Gastroesophageal sphincter (tissue), 4 donors: ENCODE measurements at regions not wholly inside any gene's neighbourhood (a gene's known extent, or its start where the extent isn't known, plus 50 kb on each side); places are given as distances from the start of the nearest gene placed in this dataset.
"Not testable (repeated sequence)": the region's sequence is repeated elsewhere in the genome, so short reads cannot be mapped to it uniquely, and the experiment has no call there.

ENCODE experiments used
- ATAC-seq: fragments of 150-250 bp; one replicate; pipeline ENCODE4 v1.9.1; 2016; ENCODE audit warnings: mild to moderate bottlenecking, moderate library complexity
- H3K27ac ChIP-seq, 4 donors: fragments of 200-600 bp; sonication (generic) in 3 of 4; 1 replicate in 3 of 4; 2 replicates in 1 of 4; pipeline ENCODE4 v1.5.1; 2016 to 2019
- H3K27me3 ChIP-seq: fragments of 200-600 bp; sonication (generic); one replicate; pipeline ENCODE4 v1.5.1; 2019
- H3K36me3 ChIP-seq, 2 donors: fragments of 200-600 bp; sonication (generic); one replicate each; pipeline ENCODE4 v1.5.1; 2019; ENCODE audit warnings: control low read depth in 1 of 2
- H3K4me1 ChIP-seq, 3 donors: fragments of 200-600 bp; sonication (generic); 1 replicate in 2 of 3; 2 replicates in 1 of 3; pipeline ENCODE4 v1.5.1; 2016 to 2019; ENCODE audit warnings: control low read depth in 2 of 3
- H3K4me3 ChIP-seq, 2 donors: fragments of 200-600 bp; sonication (generic); one replicate each; pipeline ENCODE4 v1.5.1; 2019; ENCODE audit warnings: mild to moderate bottlenecking in 1 of 2, moderate library complexity in 1 of 2
- H3K9me3 ChIP-seq, 3 donors: fragments of 200-600 bp; sonication (generic); one replicate each; pipeline ENCODE4 v1.5.1; 2017 to 2019; ENCODE audit warnings: control low read depth in 2 of 3
- CTCF ChIP-seq, 4 experiments: fragments of 200-600 bp in 2 of 4; fragments of 450-650 bp in 2 of 4; sonication (generic) in 1 of 4; IDR thresholded peaks; one replicate each; pipeline ENCODE4 v1.5.1; 2017 to 2019; ENCODE audit warnings: antibody characterized with exemption in 4 of 4, mild to moderate bottlenecking in 2 of 4, moderate library complexity in 2 of 4
- EP300 ChIP-seq: sonication (generic); formaldehyde crosslinking; IDR thresholded peaks from one replicate; pipeline ENCODE4 v1.6.1; 2017; ENCODE audit warnings: antibody characterized with exemption, mild to moderate bottlenecking
- POLR2A ChIP-seq, 2 donors: fragments of 450-650 bp; IDR thresholded peaks; one replicate each; pipeline ENCODE4 v1.6.1; 2017; ENCODE audit warnings: antibody characterized with exemption in 2 of 2, mild to moderate bottlenecking in 2 of 2, moderate library complexity in 1 of 2
- POLR2AphosphoS5 ChIP-seq: sonication (generic); formaldehyde crosslinking; IDR thresholded peaks from one replicate; pipeline ENCODE4 v1.6.1; 2017; ENCODE audit warnings: antibody characterized with exemption
- WGBS, 2 donors: methylation state at CpG; one replicate each; pipeline ENCODE4 v1.1.5; 2018; ENCODE audit warnings: low coverage in 1 of 2; 5-methylcytosine and 5-hydroxymethylcytosine counted together

DNA sequence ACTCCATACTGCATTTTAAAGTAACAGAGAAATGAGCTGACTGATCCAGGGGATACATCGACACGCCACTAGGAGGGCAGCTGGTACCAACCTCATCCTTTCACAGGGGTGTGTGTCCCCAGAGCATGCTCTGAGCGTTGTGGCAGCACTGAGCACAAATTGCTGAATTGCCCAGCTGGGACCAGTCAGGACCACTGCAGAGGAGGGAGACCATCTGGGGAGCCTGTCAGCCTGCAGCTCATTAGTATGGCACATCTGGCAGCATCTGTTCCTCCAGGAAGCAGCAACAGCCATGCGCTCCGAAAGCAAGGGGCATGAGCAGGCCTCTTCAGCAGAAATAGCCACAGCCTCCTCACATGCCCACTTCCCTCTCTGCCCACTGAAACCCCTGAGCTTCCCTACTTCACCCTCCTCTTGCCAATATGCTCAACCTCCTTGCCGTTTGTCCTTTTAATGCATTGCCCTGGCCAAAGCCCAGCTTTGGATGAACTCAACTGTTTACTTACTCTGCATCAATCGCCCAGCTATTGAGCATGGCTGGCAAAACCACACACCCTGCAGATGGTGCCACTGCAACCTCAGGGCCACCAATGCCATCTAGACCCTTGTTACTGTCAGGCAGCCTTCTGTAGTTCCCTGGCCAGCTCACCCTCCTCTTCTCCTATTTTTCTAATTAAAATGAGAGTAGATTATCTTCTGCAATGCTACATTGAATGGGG lies 77.6 kb upstream of the NEDD9 start:
- Histone ChIP-seq H3K36me3 (no peaks in the 10 kb centered on the region), H3K4me1 (no peaks in the 10 kb centered on the region)
- TF ChIP-seq EP300 (no peak), POLR2AphosphoS5 (no peak), CTCF (IDR thresholded peaks at IDR 0.05) (no peak), POLR2A (IDR thresholded peaks at IDR 0.05) (no peak)

DNA sequence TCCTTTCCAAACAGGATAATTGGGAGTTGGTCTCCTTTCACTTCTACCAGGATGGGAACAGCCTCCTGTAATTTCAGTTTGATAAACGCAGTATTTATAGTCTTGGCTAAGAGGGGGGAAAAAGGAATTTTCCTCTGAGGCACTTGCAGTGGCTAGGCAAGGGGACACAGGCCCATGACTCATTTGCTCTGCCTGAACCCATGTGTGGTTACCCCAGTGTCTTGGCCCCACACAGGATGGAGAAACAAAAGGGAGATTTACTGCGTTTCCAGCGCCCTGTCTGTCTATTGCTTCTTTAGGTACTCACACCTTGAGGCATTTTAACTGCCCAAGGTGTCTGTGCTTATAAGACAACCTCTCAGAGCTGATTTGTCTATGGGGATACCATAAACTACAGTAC lies 74.8 kb upstream of the NEDD9 start:
- no peak for ATAC-seq
- Histone ChIP-seq H3K36me3 (no peaks in the 10 kb centered on the region), H3K4me1 (no peaks in the 10 kb centered on the region), H3K27ac (no peak overlapping the region), H3K27me3 (no peaks in the 10 kb centered on the region), H3K4me3 (no peak overlapping the region), H3K9me3 (peaks cover 0 to 10% (median 0%) of the 10 kb centered on the region in 3 donors)
- 64 to 90% methylated on average over 3 of the region's 3 CpGs for WGBS, 2 donors
- TF ChIP-seq POLR2A (IDR thresholded peaks at IDR 0.05) (no peak), CTCF (IDR thresholded peaks at IDR 0.05) (no peak), EP300 (no peak), POLR2AphosphoS5 (no peak)

More for the DNA sequence above, 77.6 kb upstream of the NEDD9 start:
- H3K27ac ChIP-seq, result no peak overlapping the region
- no peaks in the 10 kb centered on the region for H3K9me3 ChIP-seq
- no peak for ATAC-seq
- WGBS, 2 donors, result 55 to 73% methylated on average over 2 to 6 of the region's 7 CpGs
- H3K4me3 ChIP-seq, result no peak overlapping the region
- no peaks in the 10 kb centered on the region for H3K27me3 ChIP-seq

- no peak overlapping the region for H3K27ac ChIP-seq
- no peaks in the 10 kb centered on the region for H3K36me3 ChIP-seq
- no peaks in the 10 kb centered on the region for H3K27me3 ChIP-seq
- no peak for TF ChIP-seq POLR2A (IDR thresholded peaks at IDR 0.05)
- TF ChIP-seq CTCF (IDR thresholded peaks at IDR 0.05), result no peak
- TF ChIP-seq POLR2AphosphoS5, result no peak
- TF ChIP-seq EP300, result no peak
- H3K4me1 ChIP-seq, result no peaks in the 10 kb centered on the region
- WGBS, 2 donors, result 73 to 85% methylated on average over 3 of the region's 3 CpGs
- no peak for ATAC-seq
- H3K4me3 ChIP-seq, result no peak overlapping the region
- peaks cover 0 to 22% (median 0%) of the 10 kb centered on the region in 3 donors for H3K9me3 ChIP-seq
Measured at GRCh38 chr6:11304946-11305345, 72.5 kb upstream of the NEDD9 start.

GRCh38 chr6:11299876-11300428 lies 67.5 kb upstream of the NEDD9 start:
- 81 to 94% methylated on average over 2 to 5 of the region's 5 CpGs for WGBS, 2 donors
- not testable (repeated sequence) for H3K27me3 ChIP-seq, H3K27ac ChIP-seq, H3K36me3 ChIP-seq, H3K4me1 ChIP-seq, ATAC-seq, H3K4me3 ChIP-seq
- H3K9me3 ChIP-seq, result peaks cover 0 to 22% (median 0%) of the 10 kb centered on the region in 3 donors

DNA sequence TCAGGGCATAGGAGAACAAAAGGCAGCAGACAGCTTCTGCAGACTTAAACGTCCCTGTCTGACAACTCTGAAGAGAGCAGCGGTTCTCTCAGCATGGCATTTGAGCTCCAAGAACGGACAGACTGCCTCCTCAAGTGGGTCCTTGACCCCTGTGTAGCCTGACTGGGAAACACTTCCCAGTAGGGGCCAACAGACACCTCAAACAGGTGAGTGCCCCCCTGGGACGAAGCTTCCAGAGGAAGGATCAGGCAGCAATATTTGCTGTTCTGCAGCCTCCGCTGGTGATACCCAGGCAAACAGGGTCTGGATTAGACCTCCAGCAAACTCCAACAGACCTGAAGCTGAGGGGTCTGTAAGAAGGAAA lies 66.9 kb upstream of the NEDD9 start:
- H3K4me3 ChIP-seq, H3K27me3 ChIP-seq, ATAC-seq, H3K4me1 ChIP-seq, H3K36me3 ChIP-seq, H3K27ac ChIP-seq: not testable (repeated sequence)
- peaks cover 0 to 22% (median 0%) of the 10 kb centered on the region in 3 donors for H3K9me3 ChIP-seq
- 100% methylated on average over 1 of the region's 5 CpGs; no CpG with 5 or more reads in 1 of the 2 donors for WGBS, 2 donors
